NCI-H69 (cell line): ENCODE measurements at regions not wholly inside any gene's neighbourhood (a gene's known extent, or its start where the extent isn't known, plus 50 kb on each side); places are given as distances from the start of the nearest gene placed in this dataset.
"Not testable (repeated sequence)": the region's sequence is repeated elsewhere in the genome, so short reads cannot be mapped to it uniquely, and the experiment has no call there.

ENCODE experiments used
- DNase-seq: peaks from one replicate; lab custom pipeline; 2025; lab: John Stamatoyannopoulos, UW

GRCh38 chr4:180234730-180235129, 2008.5 kb upstream of the TENM3 start:
- DNase-seq = peak; percentile 82

GRCh38 chr4:180240670-180241069, 2002.5 kb upstream of the TENM3 start:
- no peak for DNase-seq

DNA sequence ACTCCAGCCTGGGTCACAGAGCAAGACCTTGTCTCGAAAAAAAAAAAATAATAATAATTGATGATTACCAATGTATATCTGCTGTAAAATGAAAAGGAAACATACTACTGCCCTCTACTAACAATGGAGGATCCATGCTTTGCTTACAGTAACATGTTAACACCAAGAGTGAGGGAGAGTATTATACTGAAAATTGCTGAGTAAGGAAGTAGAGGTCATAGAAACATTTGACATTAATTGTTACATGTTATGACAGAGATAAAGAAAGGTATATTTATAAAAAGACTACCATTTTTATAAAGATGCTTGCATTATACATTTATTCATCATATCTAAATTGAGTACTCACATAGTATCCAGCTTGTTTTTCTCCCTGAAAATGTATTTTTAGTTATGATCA, 1989.8 kb upstream of the TENM3 start:
- no peak for DNase-seq

GRCh38 chr4:180261346-180261745, 1981.9 kb upstream of the TENM3 start:
- DNase-seq = peak; percentile 35

DNA sequence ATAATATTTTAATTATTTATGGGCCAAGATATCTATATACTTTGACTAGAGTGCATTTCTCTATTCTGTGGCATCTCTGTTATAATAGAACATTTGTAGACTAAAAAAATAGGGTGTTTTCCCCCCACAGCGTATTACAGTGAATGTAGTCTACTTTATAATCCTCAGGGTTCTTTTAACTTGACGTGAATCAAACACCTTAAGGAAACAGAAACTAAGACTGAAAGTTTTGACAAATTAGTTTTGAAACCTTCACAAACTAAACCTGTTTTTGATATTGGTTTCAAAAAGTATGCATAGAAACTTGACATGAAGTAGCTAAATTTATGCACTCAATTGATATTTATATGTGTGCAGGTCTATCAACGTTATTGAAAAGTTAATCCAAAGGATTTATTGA, 1963.1 kb upstream of the TENM3 start:
- no peak for DNase-seq

- DNase-seq = peak; percentile 96
These were observed 1962.4 kb upstream of the TENM3 start for GRCh38 chr4:180280726-180281297.

DNA sequence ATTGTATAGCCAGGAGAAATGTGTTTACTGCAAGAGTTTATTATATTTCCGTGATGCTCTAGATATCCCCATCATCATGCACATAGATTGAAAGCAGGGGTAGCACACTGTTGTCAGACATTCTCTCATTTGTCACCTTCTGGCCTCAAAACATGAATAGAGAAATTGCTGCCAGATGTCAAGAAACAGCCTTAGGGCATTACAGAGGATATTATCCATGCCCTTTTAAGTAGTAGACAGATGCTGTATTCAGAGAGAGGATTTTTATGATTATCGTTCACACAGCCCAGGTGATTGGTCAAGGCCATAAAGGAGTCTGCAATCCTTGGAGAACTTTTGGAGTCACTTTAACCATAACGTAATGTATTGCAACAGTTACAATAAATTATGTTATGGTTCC, 1961.5 kb upstream of the TENM3 start:
- peak; percentile 97 for DNase-seq

- no peak for DNase-seq
These were observed 1958.9 kb upstream of the TENM3 start for GRCh38 chr4:180284267-180284666.

DNA sequence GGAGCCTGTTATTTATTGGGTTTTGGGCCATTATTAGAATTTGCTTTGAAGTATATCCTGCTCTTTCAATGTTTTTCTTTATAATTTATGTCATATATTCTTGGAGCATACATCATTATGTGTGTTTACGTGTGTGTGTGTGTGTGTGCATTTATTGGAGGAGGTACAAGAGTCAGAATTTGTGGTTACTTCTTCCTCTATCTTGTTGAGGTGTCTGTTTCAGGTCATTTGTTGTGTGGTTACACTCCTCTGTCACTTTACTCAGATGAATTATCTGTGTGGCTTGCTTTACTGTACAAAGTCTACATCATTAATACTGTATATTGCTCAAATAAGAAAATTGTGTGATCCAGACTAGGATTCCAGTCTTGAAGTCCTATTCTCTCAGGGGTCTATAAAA, 1957.4 kb upstream of the TENM3 start:
- DNase-seq = no peak

DNA sequence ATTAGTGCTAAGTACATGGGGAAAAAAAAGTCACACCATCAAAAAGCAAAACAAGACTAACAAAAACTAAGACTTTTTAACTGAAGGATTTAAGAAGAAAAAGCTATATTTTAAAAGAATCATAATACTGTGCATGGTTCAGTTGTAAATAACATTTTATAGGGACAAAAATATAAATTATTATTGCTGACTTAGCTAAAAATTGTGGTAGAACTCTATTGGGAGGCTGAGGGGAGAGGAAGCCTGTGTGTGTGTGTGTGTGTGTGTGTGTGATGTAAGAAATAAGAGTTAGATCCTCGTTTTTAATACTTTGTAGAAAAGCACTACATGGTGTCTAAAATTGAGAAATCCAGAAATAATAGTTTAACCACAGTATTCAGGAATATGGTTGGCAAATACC, 1950.9 kb upstream of the TENM3 start:
- DNase-seq = no peak

GRCh38 chr4:180296036-180296599, 1947.1 kb upstream of the TENM3 start:
- no peak for DNase-seq

GRCh38 chr4:180304321-180304720, 1938.9 kb upstream of the TENM3 start:
- DNase-seq = no peak

- no peak for DNase-seq
These were observed 1932.6 kb upstream of the TENM3 start for GRCh38 chr4:180310616-180311015.

- no peak for DNase-seq
These were observed 1928.2 kb upstream of the TENM3 start for GRCh38 chr4:180314972-180315371.

- no peak for DNase-seq
These were observed 1912.7 kb upstream of the TENM3 start for GRCh38 chr4:180330521-180330920.

GRCh38 chr4:180333162-180333561, 1910.0 kb upstream of the TENM3 start:
- no peak for DNase-seq

- DNase-seq = no peak
These were observed 1907.6 kb upstream of the TENM3 start for GRCh38 chr4:180335566-180335965.

DNA sequence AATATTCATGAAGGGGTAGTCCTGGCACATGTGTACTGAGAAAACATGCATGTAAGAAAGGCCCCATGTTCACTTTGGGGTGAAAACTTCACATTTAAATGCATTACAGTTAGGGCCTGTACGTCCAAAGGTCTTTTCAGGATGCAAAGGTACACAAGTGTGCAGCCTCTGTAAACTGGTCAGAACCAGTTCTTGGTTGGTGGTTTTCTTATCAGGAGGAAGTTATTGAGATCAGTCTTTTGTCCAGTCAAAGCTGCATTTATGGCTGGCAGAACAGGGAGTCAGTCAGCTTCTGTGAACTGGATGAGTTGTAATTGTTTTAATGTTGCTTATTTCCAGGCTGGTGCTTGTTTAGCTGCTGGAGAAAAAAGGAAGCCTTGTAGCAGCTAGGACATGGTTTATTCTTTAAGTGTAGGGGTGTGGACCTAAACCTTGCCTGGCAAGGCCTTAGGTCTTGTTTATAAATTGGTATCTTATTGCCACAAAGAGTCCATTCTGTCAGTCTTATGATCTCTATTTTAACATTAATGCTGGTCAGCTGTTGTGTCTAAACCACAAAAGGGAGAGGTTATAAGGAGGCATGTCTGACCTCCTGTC, 1906.6 kb upstream of the TENM3 start:
- DNase-seq = no peak

- DNase-seq = no peak
These were observed 1901.3 kb upstream of the TENM3 start for GRCh38 chr4:180341926-180342325.

GRCh38 chr4:180350901-180351300, 1892.3 kb upstream of the TENM3 start:
- DNase-seq = no peak

GRCh38 chr4:180356766-180357165, 1886.4 kb upstream of the TENM3 start:
- no peak for DNase-seq

DNA sequence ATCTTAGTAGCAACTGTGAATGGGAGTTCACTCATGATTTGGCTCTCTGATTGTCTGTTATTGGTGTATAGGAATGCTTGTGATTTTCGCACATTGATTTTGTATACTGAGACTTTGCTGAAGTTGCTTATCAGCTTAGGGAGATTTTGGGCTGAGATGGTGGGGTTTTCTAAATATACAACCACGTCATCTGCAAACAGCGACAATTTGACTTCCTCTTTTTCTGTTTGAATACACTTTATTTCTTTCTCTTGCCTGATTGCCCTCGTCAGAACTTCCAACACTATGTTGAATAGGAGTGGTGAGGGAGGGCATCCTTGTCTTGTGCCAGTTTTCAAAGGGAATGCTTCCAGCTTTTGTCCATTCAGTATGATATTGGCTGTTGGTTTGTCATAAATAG, 1883.1 kb upstream of the TENM3 start:
- DNase-seq = not testable (repeated sequence)

DNA sequence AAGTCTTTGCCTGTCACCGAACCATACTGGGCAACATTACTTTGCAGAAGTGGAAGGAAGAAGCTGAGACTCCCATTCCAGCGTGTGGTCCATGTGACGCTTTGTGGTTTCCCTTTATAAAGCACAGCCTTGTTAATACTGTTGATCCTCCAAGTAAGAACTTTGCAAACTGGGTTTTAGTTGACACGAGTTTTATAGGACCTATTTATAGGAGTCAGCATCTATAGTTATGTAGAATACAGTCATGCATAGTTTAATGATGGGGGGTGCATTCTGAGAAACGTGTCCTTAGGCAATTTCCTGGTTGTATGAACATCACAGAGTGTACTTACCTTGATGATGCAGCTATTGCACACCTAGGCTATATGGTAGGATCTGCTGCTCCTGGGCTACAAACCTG, 1879.4 kb upstream of the TENM3 start:
- no peak for DNase-seq

DNA sequence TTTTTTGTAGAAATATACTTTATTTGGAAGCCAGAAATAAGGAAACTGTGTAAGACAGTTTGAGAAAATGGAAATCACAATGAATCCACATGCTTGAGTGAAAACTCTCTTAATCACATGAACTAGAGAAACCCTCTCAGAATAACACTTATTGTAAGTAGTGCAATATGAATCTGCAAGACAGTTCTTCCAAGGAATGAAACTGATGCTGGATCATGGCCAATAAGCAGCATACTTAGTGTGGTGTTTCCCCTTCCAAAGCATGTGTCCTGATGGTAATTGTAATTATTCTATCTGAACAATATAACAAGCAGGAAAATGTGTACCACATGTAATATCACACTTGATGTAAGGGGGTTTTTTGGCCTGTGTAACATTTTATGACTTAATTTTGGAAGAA, 1870.5 kb upstream of the TENM3 start:
- no peak for DNase-seq
